ENCODE measurements at regions not wholly inside any gene's neighbourhood (a gene's known extent, or its start where the extent isn't known, plus 50 kb on each side); places are given as distances from the start of the nearest gene placed in this dataset.

DNA sequence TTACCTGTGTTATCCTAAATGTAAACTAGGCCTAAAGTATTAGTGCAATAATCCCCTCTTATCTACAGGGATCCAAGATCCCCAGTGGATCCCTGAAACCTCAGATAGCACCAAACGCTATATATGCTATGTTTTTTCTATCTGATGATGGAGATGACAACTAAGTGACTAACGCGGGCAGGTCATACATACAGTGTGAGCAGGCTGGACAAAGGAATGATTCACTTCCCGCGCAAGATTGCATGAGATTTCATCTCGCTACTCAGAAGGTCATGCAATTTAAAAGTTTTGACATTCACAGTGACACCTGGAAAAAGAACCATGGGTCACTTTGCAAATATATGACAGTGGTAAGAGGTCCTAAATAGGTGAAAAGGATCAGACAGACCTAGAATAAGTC, 875.9 kb downstream of the HACE1 start:
- H3K27ac Mint-ChIP-seq, result no peak overlapping the region
- no peak for DNase-seq
- no peaks in the 10 kb centered on the region for H3K27me3 Mint-ChIP-seq
- no peaks in the 10 kb centered on the region for H3K36me3 Mint-ChIP-seq
- no peaks in the 10 kb centered on the region for H3K4me1 Mint-ChIP-seq
- H3K4me3 Mint-ChIP-seq, result no peak overlapping the region
- H3K9me3 Mint-ChIP-seq, result peaks cover 7% of the 10 kb centered on the region

DNA sequence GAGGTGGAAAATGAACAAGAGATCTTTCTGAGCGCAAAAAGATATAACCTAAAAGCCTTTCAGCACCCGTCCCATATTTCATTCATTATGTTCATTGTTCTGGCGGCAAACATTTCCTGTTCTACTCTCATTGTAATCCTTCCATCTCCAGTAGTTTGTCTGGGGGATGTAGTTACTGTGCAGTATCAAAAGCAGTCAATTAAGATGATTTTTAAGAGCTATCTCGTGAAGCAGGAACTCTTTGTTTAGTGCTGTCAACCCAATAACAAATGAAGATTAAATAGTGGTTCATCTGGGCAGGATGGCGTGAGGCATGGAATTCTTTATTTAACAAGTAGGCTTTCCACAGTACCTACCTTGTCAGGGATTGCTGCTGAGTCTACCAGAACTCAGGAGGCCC, 876.7 kb downstream of the HACE1 start:
- H3K27me3 Mint-ChIP-seq, result no peaks in the 10 kb centered on the region
- H3K36me3 Mint-ChIP-seq, result no peaks in the 10 kb centered on the region
- H3K4me1 Mint-ChIP-seq, result no peaks in the 10 kb centered on the region
- H3K4me3 Mint-ChIP-seq, result no peak overlapping the region
- H3K9me3 Mint-ChIP-seq, result peaks cover 7% of the 10 kb centered on the region
- H3K27ac Mint-ChIP-seq, result no peak overlapping the region
- DNase-seq, result no peak

DNA sequence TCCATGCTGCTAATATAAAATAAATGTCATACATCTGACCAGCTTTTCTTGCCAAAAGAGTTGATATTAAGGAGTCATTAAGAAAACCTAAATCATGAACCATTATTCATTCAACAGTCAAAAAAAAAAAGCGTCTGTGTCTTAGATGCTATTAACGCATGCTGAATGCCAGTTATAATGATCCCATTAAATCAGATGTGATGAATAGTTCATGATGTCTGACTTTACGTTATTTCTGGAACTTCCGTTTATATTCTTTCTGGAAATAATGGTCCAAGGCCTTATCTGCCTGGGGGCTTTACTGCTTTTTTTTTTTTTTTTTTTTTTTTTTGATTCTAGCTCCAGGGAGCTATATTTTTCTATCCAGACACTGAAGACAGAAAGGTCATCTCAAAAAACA, 877.1 kb downstream of the HACE1 start:
- Mint-ChIP-seq H3K4me1 (no peaks in the 10 kb centered on the region), H3K27me3 (no peaks in the 10 kb centered on the region), H3K36me3 (no peaks in the 10 kb centered on the region), H3K4me3 (no peak overlapping the region), H3K9me3 (peaks cover 7% of the 10 kb centered on the region), H3K27ac (no peak overlapping the region)
- DNase-seq, result no peak

DNA sequence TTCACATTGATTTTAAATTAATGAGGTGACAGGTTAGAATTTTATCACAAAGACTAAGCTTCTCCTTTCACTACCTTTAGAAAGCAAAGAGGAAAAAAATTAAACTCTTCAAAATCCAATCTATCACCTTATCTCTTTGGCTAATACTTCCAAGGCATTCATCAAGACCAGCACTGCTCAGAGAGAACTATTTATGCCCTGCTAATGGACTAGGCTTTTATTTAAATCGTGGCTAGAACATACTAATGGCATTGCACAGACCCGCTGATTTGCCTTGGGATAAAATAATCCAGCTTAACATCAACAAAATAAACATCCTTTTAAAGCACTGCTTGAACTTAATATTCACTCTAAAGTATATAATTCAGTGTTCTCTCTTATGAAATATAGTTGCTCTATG, 880.4 kb downstream of the HACE1 start:
- Mint-ChIP-seq H3K4me3 (no peak overlapping the region), H3K27ac (no peak overlapping the region), H3K27me3 (no peaks in the 10 kb centered on the region), H3K4me1 (no peaks in the 10 kb centered on the region), H3K9me3 (peaks cover 2% of the 10 kb centered on the region), H3K36me3 (no peaks in the 10 kb centered on the region)
- DNase-seq, result no peak

DNA sequence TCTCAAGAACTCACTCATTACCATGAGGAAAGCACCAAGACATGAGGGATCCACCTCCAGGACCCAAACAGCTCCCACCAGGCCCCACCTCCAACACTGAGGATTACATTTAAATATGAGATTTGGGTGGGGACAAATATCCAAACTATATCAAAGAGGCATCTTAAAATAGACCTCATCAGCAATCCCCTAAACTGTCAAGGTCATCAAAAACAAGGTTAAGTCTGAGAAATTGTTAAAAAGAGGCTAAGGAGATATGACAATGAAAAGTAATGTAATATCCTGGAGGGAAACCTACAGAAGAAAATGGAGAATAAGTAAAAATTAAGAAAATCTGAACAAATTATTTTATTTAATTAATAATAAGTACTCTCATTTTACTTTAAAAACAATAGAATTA, 922.3 kb downstream of the HACE1 start:
- no peak overlapping the region for H3K4me3 Mint-ChIP-seq
- no peak overlapping the region for H3K27ac Mint-ChIP-seq
- DNase-seq, result no peak
- H3K27me3 Mint-ChIP-seq, result no peaks in the 10 kb centered on the region
- no peaks in the 10 kb centered on the region for H3K4me1 Mint-ChIP-seq
- H3K36me3 Mint-ChIP-seq, result no peaks in the 10 kb centered on the region
- H3K9me3 Mint-ChIP-seq, result peaks cover 5% of the 10 kb centered on the region

DNA sequence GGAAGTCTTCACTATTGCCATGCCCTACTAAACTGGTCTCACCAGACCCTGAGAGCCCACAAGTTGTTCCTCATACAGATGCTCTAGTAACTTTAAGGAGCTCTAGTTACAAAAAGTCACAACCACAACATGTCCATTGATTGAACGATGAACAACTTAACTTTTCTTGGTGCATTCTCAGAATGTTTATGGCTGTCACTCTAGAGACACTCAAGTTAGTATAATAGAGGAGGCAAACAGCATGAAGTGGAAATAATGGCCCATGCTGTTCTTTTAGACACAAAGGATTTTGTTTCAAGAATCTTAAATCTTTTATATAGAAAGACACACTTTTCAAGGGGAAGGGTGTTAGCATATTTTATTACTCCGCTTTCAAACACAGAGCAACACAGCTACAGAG, 934.4 kb downstream of the HACE1 start:
- Mint-ChIP-seq H3K4me3 (no peak overlapping the region), H3K9me3 (peaks cover 9% of the 10 kb centered on the region), H3K27ac (no peak overlapping the region), H3K27me3 (no peaks in the 10 kb centered on the region), H3K4me1 (no peaks in the 10 kb centered on the region), H3K36me3 (no peaks in the 10 kb centered on the region)
- no peak for DNase-seq

DNA sequence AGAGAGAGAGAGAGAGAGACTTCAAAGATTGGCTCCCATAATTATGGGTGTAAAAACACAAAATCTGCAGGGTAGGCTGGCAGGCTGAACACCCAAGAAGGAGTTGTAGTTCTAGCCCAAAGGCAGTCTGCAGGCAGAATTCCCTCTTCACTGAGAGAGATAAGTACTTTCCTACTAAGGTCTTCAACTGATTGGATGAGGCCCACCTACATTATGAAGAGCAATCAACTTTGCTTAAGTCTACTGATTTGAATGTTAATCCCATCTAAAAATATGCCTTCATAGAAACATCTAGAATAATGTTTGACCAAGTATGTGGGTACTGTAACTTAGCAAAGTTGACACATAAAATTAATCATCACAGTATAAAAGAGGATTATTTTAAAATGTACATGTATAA, 949.7 kb downstream of the HACE1 start:
- H3K27me3 Mint-ChIP-seq, result no peaks in the 10 kb centered on the region
- no peak overlapping the region for H3K4me3 Mint-ChIP-seq
- no peak for DNase-seq
- no peak overlapping the region for H3K27ac Mint-ChIP-seq
- H3K9me3 Mint-ChIP-seq, result peaks cover 4% of the 10 kb centered on the region
- no peaks in the 10 kb centered on the region for H3K36me3 Mint-ChIP-seq
- no peaks in the 10 kb centered on the region for H3K4me1 Mint-ChIP-seq

DNA sequence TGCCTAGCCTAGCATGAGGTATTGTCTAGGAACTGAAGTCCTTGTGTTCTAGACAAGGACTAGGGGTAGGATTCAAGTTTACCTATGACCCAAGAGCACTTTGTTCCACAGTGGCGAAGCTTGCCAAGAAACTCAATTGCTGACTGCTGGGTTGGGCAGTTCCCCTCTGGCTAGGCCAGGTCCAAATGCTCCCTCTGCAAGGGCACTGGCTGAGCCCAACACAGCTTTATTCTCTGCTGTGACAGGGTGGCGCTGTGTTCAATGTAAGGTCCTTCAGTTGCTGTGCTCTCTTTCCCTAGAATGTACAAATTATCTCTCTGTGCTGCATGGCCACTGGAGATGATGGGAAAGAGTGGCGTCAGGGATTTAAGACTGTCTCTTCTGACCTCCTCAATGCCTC, 950.8 kb downstream of the HACE1 start:
- DNase-seq, result no peak
- Mint-ChIP-seq H3K4me1 (no peaks in the 10 kb centered on the region), H3K36me3 (no peaks in the 10 kb centered on the region), H3K4me3 (no peak overlapping the region), H3K9me3 (peaks cover 4% of the 10 kb centered on the region), H3K27ac (no peak overlapping the region), H3K27me3 (no peaks in the 10 kb centered on the region)

DNA sequence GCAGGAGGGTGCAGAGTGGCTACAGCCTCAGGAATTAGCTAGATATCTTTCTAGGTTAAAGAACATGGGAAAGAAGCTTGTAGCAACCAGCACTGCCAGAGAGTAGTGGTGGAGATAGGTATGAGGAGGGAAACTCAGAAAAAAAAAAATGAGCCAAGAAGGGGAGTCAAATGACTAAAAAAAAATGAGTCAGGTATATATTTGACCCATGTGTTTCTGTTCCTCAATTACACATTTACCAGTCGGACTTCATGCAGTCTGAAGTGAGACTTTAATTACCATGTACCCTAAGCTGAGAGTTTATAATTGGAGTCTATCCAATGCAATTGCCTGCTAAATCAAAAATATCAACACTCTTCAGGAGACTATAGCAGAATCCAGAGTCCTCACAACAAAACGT, 964.6 kb downstream of the HACE1 start:
- Mint-ChIP-seq H3K27me3 (no peaks in the 10 kb centered on the region), H3K36me3 (no peaks in the 10 kb centered on the region), H3K27ac (no peak overlapping the region), H3K4me3 (no peak overlapping the region), H3K9me3 (peaks cover 4% of the 10 kb centered on the region), H3K4me1 (no peaks in the 10 kb centered on the region)
- DNase-seq, result no peak

DNA sequence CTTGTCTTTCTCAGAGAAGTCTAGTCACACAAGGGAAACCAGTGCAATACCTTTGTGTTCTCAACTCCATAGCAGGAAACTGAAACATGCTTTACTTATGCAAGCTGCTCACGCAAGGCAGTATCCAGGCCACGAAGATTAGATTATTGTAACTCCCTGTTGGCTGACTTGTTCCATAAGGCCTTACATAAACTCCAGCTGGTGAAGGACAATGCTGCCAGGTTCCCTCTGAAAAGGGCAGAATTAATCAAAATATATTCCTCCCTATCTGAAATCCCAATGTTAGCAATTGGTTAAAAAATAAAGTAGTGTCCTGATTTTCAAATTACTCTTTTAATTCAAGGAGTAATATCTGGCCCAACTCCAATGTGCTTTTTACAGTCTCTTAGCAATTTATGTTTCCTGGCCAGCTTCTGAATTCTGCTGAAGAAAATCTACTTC, 966.6 kb downstream of the HACE1 start:
- Mint-ChIP-seq H3K4me1 (no peaks in the 10 kb centered on the region), H3K9me3 (peaks cover 3% of the 10 kb centered on the region), H3K36me3 (no peaks in the 10 kb centered on the region), H3K4me3 (no peak overlapping the region), H3K27ac (no peak overlapping the region), H3K27me3 (no peaks in the 10 kb centered on the region)
- no peak for DNase-seq

DNA sequence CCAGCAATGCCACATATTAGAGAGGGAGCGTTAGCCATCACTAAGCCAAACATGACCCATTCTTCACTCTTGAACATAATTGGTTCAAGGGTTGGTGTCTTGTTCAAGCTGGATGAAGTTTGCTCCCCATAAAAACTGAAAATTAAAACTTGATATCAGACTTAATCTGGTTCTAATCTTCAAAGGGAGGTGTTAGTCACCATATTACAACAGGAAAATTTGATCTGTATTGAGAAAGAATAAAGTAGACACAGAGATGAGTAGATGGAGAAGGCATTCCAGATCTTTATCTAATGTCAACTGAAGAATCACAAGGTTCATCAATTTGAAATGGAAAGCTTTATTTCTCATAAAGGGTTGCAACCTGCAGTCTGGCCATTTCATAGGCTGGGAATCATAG, 972.8 kb downstream of the HACE1 start:
- no peak overlapping the region for H3K27ac Mint-ChIP-seq
- H3K9me3 Mint-ChIP-seq, result no peaks in the 10 kb centered on the region
- no peak for DNase-seq
- no peaks in the 10 kb centered on the region for H3K4me1 Mint-ChIP-seq
- no peaks in the 10 kb centered on the region for H3K36me3 Mint-ChIP-seq
- H3K4me3 Mint-ChIP-seq, result no peak overlapping the region
- no peaks in the 10 kb centered on the region for H3K27me3 Mint-ChIP-seq

DNA sequence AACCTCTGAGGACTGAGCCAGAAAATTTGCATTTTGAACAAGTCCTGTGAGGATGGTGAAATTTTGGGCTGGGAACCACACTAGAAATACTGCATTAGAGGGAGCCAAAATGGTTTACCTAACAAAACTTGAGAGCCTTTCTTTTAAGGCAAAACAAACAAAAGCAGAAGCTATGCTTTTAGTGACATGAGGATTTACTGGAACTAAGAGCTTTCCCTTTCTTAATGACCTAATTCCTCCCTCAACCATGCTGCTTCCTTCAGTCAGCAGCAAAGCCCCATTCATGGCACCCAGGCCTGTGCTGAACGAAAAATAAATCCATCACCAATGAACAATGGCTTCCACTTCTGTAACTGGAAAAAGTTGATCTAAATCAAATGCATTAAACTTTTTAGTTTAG, 974.3 kb downstream of the HACE1 start:
- Mint-ChIP-seq H3K4me3 (no peak overlapping the region), H3K4me1 (no peaks in the 10 kb centered on the region), H3K9me3 (no peaks in the 10 kb centered on the region), H3K36me3 (no peaks in the 10 kb centered on the region), H3K27me3 (no peaks in the 10 kb centered on the region), H3K27ac (no peak overlapping the region)
- no peak for DNase-seq

DNA sequence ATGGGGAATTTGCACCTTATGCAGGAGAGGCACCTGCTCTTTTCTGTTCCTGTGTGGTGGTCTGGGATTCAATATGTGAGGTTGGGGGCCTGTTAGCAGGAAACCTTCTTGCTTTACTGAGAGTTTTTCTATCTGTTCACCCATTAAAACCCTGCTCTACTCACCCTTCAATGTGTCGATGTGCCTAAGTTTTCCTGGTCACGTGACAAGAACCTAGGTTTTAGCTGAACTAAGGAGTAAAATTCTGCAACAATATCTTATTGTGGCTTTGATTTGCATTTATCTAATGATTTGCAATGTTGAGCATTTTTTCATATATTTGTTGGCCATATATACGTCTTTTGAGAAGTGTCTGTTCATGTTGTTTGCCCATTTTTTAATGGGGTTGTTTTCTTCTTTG, 979.9 kb downstream of the HACE1 start:
- Mint-ChIP-seq H3K36me3 (no peaks in the 10 kb centered on the region), H3K4me3 (no peak overlapping the region), H3K27me3 (no peaks in the 10 kb centered on the region), H3K27ac (no peak overlapping the region), H3K4me1 (no peaks in the 10 kb centered on the region), H3K9me3 (no peaks in the 10 kb centered on the region)
- no peak for DNase-seq

DNA sequence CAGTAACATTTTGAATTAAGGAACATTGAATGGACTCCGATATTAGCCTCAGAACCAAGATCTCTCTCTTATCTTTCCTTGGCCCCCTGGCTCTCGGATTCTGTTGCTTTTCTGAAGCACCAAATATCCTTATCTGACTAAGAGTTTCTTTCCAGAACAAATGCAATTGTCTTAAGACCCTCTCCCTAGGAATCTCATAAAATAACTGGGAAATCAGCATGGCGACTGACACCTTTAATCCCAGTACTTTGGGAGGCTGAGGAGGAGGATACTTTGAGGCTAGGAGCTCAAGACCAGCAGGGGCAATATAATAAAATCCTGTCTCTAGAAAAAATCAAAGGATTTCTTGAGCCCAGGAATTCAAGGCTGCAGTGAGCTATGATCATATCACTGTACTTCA, 984.5 kb downstream of the HACE1 start:
- H3K9me3 Mint-ChIP-seq, result no peaks in the 10 kb centered on the region
- H3K27me3 Mint-ChIP-seq, result no peaks in the 10 kb centered on the region
- H3K4me1 Mint-ChIP-seq, result no peaks in the 10 kb centered on the region
- no peaks in the 10 kb centered on the region for H3K36me3 Mint-ChIP-seq
- no peak for DNase-seq
- H3K27ac Mint-ChIP-seq, result no peak overlapping the region
- H3K4me3 Mint-ChIP-seq, result no peak overlapping the region

DNA sequence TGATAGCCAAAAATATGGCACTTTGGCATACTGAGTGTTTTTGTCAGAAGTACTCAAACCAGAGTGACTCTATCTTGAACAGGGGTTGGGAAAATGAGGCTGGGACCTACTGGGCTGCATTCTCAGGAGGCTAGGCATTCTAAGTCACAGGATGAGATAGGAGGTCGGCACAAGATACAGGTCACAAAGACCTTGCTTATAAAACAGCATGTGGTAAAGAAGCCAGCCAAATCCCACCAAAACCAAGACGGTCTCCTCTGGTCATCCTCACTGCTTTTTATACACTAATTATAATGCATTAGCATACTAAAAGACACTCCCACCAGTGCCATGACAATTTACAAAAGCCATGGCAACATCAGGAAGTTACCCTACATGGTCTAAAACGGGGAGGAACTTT, 985.1 kb downstream of the HACE1 start:
- no peaks in the 10 kb centered on the region for H3K9me3 Mint-ChIP-seq
- no peaks in the 10 kb centered on the region for H3K4me1 Mint-ChIP-seq
- H3K27me3 Mint-ChIP-seq, result no peaks in the 10 kb centered on the region

DNA sequence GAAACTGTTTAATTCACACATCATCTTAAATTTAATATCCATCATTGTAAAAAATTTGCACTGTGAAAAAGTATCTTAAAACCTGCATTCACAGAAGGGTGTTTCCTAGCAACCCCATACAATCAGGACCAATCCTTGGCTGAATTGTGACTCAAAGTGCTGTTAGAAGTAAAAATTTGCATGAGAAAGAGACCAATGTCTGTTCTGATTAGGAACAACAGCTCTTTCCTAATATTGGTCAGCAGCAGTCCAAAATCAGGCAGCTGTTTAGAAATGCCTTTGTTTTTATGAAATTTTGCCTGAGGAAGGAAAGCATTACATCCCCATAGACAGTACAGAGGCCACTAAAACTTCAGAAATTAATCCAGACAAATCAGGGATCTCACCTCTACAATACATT, 987.0 kb downstream of the HACE1 start:
- H3K4me3 Mint-ChIP-seq, result no peak overlapping the region
- H3K27me3 Mint-ChIP-seq, result no peaks in the 10 kb centered on the region
- DNase-seq, result no peak
- no peaks in the 10 kb centered on the region for H3K4me1 Mint-ChIP-seq
- H3K9me3 Mint-ChIP-seq, result no peaks in the 10 kb centered on the region
- H3K27ac Mint-ChIP-seq, result no peak overlapping the region
- H3K36me3 Mint-ChIP-seq, result no peaks in the 10 kb centered on the region

More for the DNA sequence above, 985.1 kb downstream of the HACE1 start:
- Mint-ChIP-seq H3K36me3 (no peaks in the 10 kb centered on the region), H3K4me3 (no peak overlapping the region), H3K27ac (no peak overlapping the region)
- DNase-seq, result no peak

DNA sequence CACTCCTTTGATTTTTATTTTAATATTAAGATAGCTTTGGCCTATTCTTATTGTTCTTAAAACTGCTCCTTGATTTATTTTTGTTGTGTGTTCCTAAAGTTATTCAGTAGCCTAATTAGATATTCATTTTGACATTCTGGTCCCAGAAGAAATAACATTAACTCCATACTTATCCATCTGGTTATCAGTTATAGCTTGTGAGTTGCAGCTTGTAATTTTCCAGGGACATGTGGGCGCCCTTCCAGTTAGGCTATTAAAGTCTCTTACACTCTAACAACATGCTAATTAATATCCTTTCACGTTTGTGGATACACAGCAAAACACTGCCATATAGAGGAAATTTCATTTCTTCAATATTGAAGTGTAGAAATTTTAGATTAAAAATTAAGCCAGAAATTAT, 987.5 kb downstream of the HACE1 start:
- no peak for DNase-seq
- H3K9me3 Mint-ChIP-seq, result no peaks in the 10 kb centered on the region
- no peaks in the 10 kb centered on the region for H3K4me1 Mint-ChIP-seq
- H3K36me3 Mint-ChIP-seq, result no peaks in the 10 kb centered on the region
- H3K4me3 Mint-ChIP-seq, result no peak overlapping the region
- no peak overlapping the region for H3K27ac Mint-ChIP-seq
- no peaks in the 10 kb centered on the region for H3K27me3 Mint-ChIP-seq

All from activated naive CD8-positive, alpha-beta T cell treated with anti-CD3 and anti-CD28 coated beads for 36 hours (primary cell).